Pons (tissue), 1 donor: ENCODE measurements at regions not wholly inside any gene's neighbourhood (a gene's known extent, or its start where the extent isn't known, plus 50 kb on each side); places are given as distances from the start of the nearest gene placed in this dataset.
"Not testable (repeated sequence)": the region's sequence is repeated elsewhere in the genome, so short reads cannot be mapped to it uniquely, and the experiment has no call there.

Experiments used
- DNase-seq: peaks from one replicate; pipeline ENCODE4 v3.0.0-alpha.2; 2016; ENCODE audit warnings: low spot score

DNA sequence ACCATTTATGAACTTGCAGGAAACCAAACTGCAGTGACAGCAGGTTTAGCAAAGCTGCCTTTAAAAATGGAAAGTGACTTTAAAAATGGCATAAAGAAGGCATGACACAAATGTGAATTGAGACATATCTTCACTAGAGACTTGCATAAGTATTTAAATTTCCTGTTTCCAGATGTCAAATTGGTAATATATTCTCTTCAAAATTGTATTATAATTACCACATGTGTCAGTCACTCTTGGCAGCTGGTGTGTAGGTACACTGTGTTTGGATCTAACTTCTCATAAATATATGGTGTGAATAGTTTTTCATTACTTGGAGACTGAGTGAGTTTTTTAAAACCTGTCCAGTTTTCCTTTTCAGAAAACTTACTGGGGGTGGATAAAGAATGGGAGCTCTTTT, 636.2 kb upstream of the SGO1 start:
- no peak for DNase-seq

DNA sequence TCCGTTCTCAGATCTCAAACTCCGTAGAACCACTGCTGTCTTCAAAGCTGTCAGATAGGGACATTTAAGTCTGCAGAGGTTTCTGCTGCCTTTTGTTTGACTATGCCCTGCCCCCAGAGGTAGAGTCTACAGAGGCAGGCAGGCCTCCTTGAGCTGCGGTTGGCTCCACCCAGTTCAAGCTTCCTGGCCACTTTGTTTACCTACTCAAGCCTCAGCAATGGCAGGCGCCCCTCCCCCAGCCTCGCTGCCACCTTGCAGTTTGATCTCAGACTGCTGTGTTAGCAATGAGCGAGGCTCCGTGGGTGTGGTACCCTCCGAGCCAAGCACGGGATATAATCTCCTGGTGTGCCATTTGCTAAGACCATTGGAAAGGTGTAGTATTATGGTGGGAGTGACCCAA, 634.9 kb upstream of the SGO1 start:
- DNase-seq: not testable (repeated sequence)

DNA sequence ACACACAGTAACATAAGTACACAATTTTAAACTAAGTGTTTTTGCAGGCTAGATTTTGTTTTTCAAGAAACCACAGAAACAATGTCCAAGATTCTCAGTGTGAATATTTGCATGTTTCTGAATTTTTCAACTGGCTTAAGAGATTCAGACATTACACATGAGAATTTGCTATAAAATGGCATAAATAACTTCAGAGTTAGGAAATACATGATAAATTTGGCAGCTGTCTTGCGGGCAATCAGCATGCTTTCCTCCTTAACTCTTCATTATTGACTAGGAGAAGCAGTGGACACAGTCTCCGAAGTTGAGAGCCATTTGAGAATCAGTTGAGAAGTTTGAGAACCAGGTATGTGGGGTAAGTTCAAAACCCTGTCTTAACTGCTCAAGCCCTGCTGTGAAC, 625.6 kb upstream of the SGO1 start:
- no peak for DNase-seq

DNA sequence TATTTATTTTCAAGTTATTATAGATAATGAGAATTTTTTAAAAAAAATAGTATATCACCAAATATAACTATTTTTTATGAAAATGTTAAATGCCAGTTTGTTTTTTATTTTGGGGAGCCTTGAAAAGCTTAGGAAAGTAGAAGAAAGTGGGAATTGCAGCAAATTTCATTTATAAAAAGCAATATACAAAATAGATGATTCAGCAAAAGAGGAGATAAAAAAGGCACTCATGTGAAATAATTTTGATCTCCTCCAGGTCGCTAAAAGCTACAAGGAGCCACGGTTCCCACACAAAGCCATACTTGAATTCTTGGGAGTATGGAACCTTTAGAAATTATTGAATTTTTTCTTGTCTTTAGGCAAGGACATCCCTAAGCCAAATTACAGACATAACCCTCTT, 625.0 kb upstream of the SGO1 start:
- DNase-seq: no peak

DNA sequence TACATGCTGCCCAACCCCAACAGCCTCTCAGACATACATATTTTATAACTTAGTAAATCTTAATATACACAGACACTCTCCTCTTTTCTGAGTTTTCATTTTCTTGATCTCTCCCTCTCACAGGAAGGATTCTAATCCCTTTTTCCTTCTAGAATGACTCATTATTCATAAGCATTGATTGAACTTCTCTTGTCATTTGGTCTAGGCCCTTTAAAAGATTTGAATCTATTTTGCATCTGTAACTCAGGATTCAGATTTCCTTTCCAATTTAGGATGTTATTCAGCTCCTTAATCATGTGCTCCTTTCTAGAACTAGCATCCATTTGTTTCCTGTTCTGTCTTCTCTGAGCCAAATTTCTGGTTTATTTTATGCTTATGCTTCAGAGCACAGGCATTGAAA, 624.5 kb upstream of the SGO1 start:
- no peak for DNase-seq

DNA sequence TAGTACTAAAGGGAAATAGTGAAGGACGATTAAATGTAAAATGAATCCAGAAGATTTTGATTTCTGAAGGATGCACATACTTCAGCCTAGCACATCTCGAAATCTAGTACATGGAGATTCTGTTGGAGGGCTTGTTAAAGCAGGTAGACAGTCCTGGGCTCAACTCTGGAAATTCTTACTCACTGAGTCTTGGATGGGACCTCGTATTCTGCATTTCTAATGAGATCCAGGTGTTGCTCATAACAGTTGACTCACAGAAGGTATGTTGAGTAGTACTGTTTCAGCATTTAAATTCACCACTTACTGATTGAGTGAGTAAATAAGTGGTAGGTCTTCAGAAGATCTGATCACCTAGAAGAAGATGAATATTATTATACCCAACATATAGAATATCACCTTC, 623.4 kb upstream of the SGO1 start:
- no peak for DNase-seq

DNA sequence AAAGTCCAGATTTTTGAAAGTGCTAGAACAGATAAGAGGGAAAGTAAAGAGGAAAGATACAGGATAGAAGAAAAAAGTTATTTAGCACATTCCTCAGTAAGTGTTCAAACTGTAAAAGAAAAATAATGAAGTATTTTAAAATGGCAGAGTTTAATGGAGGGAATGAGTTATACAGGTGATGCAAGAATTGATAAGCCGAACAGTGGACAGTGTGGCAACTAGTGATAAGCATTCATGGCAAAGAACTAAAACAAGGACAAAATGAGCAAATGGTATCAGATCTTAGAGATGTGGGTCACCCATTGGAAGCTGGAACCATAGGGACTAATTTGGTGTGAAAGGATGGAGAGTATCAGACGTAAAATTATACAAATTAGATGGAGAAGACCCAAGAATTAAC, 622.9 kb upstream of the SGO1 start:
- DNase-seq: no peak

DNA sequence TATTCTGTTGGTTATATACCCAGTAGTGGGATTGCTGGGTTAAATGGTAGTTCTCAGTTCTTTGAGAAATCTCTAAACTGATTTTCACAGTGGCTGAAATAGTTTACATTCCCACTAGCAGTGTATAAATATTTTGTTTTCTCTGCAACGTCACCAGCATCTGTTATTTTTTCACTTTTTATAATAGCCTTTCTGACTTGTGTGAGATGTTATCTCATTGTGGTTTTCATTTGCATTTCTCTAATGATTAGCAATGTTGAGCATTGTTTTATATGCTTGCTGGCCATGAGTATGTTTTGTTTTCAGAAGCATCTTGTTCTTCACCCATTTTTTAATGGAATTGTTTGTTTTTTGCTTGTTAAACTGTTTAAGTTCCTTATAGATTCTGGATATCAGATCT, 612.7 kb upstream of the SGO1 start:
- no peak for DNase-seq

DNA sequence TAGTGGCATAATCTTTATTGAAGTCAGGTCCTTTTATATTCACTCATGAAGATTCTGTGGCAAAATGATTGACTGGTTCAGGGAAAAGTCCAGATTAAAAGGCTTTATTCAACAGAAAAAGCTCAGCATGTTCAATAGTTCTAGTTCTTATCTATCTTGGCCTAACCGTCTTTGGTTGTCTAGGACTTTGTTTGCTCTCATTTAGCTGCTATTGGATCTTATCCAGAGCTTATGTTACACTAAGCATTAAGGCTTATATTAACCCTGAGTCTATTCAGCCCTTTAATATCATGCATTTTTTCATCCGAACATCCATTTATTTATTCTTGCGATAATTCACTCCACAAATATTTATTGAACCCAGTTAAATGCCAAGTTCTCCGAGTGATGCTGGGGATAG, 601.0 kb upstream of the SGO1 start:
- no peak for DNase-seq

DNA sequence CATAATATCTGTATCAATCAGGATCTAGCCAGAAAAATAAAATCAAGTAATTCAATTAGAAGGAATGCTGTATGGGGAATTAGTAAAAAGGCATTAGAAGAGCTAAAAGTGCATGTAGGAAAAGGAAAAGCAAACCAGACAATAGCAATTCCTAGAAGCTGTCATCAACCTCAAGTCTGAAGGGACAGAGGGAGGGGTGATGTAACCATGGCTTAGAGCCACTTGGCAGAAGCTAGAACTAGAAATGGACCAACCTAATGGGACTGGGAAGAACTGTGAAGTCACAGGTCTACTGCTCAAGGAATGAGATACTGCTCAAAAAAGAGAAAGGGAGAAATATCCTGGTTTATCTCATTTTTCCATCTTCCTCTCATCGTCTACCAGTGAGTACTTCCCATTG, 590.7 kb upstream of the SGO1 start:
- no peak for DNase-seq

DNA sequence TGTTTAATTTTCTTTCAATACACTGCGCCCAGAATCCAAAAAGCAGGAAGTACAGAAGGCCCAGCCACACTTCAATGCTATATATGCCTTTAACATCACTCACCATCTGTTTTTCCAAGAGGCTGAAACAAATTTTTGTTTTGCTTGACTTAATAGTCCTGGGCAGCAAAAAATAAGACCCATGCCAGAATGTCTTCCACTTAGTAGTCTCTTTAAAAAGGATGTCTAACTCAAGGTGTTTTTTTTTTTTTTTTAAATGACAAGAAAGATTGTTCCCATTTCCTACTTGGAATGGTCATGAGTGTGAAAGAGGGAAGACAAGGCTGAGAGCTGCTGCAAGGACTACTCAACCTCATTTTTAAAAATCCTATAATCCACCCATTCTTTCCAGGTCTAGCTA, 590.3 kb upstream of the SGO1 start:
- no peak for DNase-seq

DNA sequence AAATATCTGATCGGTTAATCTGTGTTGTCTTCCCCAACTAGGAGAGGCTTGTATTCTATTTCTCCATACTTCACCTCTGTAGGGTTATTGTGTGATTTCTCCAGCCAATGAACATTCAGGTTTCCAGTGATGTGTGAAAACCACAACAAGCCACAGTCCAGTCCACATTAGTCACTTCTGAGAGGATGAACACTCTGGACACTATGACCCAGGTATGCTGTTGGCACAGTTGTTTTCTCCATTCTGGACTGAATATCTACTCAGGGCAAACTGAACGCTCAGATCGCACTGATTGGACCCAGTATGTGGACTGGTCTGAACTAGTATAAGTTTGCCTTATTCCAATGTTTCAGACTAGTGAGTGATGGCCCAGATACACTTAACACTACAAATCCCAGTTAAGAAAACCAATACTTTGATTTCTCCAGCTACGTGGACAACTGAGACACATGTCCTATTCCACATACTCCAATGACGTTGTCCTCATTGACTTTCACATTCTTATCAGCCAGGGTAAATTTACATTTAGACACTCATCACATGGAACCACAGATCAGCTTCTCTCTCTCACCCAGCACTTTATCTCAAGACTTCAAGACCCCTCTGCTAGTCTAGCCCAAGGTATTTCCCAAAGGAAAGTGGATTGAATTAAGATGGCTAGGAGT, 587.4 kb upstream of the SGO1 start:
- no peak for DNase-seq

DNA sequence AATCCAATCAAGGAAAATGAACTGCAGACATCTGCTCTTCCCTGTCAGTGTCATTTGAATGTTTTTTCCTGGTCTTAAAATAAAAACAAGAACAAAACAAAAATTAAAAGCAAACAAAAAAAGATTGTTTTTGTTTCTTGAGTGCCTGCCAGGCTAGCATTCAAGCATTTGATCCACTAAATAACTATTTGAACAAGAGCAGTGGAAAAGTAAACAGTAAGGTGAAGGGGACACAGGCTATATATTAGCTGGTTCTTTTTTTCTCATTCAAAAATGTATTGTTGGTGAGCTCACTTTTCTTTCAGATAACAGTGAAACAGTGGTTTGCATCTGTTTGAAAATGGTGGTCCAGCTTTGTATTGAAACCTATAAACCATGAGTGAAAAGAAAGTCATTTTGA, 586.9 kb upstream of the SGO1 start:
- DNase-seq: no peak

DNA sequence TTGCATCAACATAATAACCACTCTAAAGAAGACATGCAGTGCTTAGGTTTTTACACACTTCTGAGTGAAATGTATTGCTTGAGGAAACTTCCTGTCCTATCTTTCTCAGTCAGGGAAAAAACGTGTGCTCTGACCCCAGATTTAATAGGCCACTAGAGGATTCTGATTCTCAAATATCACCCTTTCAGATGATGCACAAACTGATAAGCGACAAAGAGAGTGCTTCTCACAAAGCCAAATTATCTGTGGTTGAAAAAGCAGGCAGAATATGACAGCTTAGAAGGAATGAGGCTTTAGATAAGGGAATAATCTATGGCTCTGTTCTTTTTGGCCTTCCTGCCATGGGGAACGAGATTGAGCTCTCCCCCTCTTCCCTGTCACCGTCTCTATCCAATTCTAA, 583.4 kb upstream of the SGO1 start:
- no peak for DNase-seq

DNA sequence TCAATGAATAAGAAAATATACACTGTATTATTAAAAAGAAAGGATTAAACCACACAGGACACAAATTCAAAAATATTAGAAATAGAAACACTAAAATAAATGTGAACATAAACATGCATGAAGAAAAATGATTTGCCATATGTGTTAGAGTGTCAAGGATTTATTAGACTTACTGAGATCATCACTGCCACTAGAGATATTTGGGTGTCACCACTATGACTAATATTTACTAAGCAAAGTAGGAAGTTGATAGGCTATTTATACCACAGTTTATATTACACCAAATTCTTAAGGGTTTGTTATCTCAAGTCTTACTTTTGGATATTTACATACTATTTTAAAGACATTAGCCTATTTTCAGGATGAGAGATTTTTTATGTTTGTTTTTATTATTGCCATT, 575.0 kb upstream of the SGO1 start:
- DNase-seq: no peak

DNA sequence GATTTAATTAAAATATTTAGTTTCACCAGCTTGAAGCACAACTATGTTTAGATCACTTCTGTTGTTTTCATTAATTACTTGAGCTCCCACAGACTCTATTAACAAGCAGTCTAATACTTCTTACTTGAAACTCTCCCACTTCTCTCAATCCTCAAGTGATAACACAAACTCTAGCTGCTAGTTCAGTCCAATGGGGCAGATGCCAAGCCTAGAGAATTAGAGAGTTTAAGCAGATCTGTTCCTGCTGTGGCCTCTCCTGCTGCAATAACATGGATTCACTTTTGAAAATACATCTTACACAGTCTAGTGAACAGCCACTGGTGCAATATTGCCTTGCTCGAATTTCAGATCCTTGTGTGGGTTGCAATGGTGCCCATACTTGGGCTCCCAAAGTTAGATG, 566.4 kb upstream of the SGO1 start:
- DNase-seq: no peak

DNA sequence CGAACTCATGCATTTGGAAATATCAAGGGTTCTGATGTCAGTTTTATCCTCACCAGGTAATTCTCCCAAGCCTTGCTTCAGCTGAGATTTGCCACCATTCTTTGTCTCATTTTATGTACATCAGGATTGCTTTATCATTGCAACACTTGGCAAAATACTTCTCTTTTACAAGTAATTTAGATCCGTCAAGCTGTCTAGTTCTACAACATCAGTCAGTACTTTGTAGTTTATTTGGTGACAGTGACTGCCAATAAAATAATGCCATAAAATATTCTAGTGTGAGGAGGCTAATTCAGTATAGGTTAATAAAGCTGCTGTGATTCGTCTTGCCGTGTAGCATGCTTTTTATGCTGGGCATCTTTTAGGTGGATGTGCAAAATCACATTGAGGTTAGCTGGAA, 565.3 kb upstream of the SGO1 start:
- no peak for DNase-seq

DNA sequence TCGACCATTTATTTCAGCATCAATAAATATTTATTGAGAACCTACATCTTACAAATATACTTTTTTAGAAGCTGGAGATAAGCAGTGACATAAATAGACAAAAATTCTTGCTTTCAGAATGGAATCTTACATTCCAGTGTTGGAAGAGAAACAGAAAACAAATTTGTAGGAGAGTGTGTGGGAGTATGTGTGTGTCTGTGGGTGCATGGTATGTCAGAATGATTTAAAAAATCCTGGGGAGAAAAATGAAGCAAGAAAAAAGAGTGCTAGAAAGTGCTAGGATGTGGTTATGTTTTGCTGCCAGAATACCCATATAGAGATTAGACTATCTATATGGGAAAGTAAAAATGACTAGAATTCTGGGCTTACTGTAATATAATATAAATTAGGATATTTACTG, 561.7 kb upstream of the SGO1 start:
- no peak for DNase-seq

DNA sequence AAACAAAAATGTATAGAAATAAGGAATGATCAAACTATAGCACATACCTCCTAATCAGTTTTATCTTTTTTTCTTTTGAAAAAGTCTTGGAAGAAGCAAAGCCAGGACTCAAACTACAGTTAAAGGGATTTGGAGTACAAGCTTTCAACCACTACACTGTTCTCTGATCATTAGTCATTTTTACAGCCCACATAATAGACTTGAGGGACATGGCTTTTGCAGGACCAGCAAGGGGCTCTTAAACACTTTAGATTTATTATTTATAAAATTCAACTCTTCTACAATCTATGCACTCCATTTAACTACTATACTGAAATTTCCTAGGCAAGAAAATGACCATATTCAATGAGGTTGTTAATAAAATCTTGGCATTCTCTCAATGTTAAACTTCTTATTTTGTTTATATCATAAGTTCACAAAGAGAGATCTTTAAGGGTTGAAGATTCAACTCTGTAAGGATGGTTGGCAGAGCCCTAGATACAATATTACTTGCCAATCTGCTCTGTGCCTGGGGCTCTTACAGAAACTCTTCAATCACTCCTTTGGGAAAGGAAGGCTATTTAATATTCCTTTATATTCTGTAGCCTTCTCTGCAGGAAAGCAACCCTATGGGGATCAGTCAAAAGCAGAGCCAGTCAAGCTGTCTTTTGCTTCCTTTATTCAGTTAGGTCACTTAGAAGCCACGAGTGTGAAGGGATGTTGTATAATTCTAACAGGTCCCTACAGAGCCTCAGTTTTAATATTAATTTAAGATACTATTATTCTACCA, 557.7 kb upstream of the SGO1 start:
- DNase-seq: no peak

DNA sequence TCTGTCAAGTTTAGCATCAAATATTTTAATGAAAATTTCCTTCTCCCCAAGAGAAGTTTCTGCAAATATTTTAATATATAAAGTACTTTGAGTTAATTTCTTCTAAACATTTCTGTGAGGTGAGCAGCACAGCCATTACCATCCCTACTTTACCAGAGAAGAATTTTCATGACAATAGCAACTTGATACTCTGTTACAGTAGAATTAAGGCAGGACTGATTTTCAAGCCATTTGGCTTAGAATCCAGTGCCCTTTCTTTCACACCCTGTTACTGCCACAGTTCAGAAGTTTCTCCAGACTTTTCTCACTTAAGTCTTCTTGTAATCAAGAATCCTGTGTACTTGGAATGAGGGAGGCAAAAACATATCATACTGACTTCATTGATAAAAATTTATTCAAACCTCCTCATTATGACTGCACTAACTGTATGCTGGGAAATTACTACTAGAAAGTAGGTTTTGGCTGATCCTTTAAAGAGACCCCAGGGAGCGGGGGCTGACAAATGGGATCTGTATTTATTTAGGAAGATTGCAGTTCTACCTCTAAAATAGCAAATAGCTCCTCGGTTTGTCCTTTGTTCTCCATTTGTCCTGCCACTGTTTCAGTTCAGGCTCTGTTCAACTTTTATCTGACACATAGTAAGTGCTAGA, 557.0 kb upstream of the SGO1 start:
- no peak for DNase-seq

DNA sequence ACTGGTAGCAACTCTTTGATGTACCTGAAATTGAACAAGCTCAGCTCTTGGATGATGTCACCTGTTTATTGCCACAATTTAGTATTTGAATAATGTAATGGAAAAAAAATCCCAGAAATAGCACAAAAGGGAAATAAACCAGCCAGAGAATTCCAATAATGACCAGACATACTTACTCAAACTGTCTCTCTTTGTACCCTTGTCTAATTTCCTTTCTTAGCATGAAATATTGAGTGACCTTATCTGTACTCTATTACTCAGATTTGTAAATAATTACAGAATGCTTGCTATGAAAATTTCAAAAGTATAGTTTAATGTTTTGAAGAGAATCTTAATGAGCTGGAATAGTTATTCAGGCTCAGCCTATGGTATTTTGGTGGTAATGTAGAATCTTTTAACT, 555.4 kb upstream of the SGO1 start:
- no peak for DNase-seq

DNA sequence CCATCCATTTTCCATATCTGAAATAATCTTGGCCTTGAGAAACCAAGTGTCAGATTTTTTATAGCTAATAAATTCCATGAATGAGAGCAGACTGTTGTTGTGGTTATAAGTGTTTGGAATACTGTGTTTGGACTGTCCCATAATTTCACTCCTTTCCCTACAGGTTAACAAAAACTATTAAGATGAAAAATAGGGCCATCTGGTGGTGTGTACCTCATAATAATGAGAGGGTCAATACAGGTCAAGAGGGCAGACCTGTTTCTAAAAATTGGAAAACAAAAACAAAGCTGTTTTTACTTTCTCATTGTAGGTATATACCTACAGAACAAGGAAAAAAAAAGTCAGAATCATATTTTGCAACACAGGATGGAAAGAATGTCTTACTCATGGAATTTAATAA, 553.8 kb upstream of the SGO1 start:
- no peak for DNase-seq

DNA sequence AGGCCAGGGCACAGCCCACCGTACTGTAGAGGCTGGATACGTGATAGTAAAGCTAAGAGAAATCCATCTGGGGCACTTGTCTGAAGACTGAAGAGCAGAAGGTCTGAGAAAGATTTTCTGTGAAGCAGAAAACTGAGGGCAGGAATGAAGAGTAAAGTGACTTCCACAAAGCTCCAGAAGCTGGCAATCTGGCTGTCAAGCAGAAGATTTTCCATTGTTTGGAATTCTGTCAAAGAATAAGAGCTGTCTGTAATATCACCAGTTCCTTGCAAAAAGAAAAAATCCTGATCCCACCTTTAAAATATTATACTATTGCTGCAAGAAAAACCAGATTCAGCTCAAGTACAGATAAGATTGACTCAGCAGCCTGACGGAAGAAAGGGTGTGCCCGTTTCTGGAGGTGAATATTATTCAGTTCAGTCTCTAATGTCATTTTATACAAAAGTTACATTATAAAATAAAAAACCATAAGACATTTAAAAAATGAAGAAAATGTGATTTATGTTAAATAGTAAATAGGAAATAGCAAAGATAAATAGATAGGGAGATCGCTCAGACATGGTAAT, 550.4 kb upstream of the SGO1 start:
- no peak for DNase-seq
